Thyroid gland (tissue), 4 donors: ENCODE measurements at regions not wholly inside any gene's neighbourhood (a gene's known extent, or its start where the extent isn't known, plus 50 kb on each side); places are given as distances from the start of the nearest gene placed in this dataset.

ENCODE experiments used
- CTCF ChIP-seq, 6 experiments: fragments of 200-600 bp in 3 of 6; fragments of 450-650 bp in 3 of 6; sonication (generic) in 3 of 6; IDR thresholded peaks; one replicate each; pipeline ENCODE4 v1.5.1; 2016 to 2019; ENCODE audit warnings: antibody characterized with exemption in 6 of 6, mild to moderate bottlenecking in 2 of 6, inconsistent platforms in 1 of 6, moderate library complexity in 1 of 6
- POLR2A ChIP-seq, 2 donors: fragments of 450-650 bp; IDR thresholded peaks; one replicate each; pipeline ENCODE4 v1.6.1; 2017; ENCODE audit warnings: antibody characterized with exemption in 2 of 2, mild to moderate bottlenecking in 2 of 2, moderate library complexity in 1 of 2

DNA sequence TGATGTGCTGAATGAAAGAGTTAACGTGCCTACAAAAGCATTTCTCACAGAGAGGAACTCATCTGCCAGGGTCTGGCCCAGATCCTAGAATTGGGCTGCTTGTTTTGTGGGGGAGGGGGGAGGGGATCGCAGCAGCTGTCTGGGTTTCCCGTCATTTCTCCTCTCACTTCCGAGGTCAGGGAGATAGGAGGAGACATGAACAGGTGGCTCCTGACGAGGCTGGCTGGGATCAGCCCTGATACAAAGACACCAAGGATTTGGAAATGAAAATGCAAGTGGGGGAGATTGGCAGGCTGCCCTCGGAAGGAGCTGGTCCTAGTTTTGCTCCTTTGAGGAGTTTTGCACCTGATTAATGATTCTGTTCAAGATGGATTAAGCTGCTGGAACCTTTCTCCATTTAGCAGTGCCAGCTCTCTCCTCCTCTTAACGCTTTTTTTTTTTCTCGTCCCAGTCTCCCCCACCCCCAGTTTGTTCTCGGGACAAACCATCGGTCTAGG is 86.8 kb upstream of the KMT2C start:
- TF ChIP-seq CTCF (IDR thresholded peaks at IDR 0.05) (no peak), POLR2A (IDR thresholded peaks at IDR 0.05) (no peak)
